Sigmoid colon (tissue), 6 donors: ENCODE measurements at regions not wholly inside any gene's neighbourhood (a gene's known extent, or its start where the extent isn't known, plus 50 kb on each side); places are given as distances from the start of the nearest gene placed in this dataset.

Experiments used
- DNase-seq: peaks from one replicate; pipeline ENCODE4 v3.0.0-alpha.2; 2019
- H3K27ac ChIP-seq, 4 donors: fragments of 200-600 bp; sonication (generic); one replicate each; pipeline ENCODE4 v1.5.1; 2016 to 2019; ENCODE audit warnings: mild to moderate bottlenecking in 1 of 4
- H3K27me3 ChIP-seq, 3 donors: fragments of 200-600 bp; sonication (generic); one replicate each; pipeline ENCODE4 v1.5.1; 2019; ENCODE audit warnings: mild to moderate bottlenecking in 1 of 3
- H3K36me3 ChIP-seq, 4 donors: fragments of 200-600 bp; sonication (generic); one replicate each; pipeline ENCODE4 v1.5.1; 2016 to 2019
- H3K4me1 ChIP-seq, 4 donors: fragments of 200-600 bp; sonication (generic); one replicate each; pipeline ENCODE4 v1.5.1; 2017 to 2019
- H3K4me3 ChIP-seq, 4 donors: fragments of 200-600 bp; sonication (generic); one replicate each; pipeline ENCODE4 v1.5.1; 2017 to 2019; ENCODE audit warnings: mild to moderate bottlenecking in 2 of 4, moderate library complexity in 1 of 4
- H3K9me3 ChIP-seq, 4 donors: fragments of 200-600 bp in 3 of 4; sonication (generic) in 3 of 4; one replicate each; pipeline versions ENCODE4 v1.5.1 to v1.6.1; 2013 to 2019
- CTCF ChIP-seq, 4 experiments: fragments of 450-650 bp in 3 of 4; fragments of 200-600 bp in 1 of 4; IDR thresholded peaks; one replicate each; pipeline ENCODE4 v1.5.1; 2016 to 2019; ENCODE audit warnings: antibody characterized with exemption in 4 of 4, mild to moderate bottlenecking in 3 of 4, moderate library complexity in 2 of 4
- EP300 ChIP-seq, 4 donors: sonication (generic); formaldehyde crosslinking; IDR thresholded peaks; one replicate each; pipeline ENCODE4 v1.6.1; 2017; ENCODE audit warnings: antibody characterized with exemption in 4 of 4
- POLR2A ChIP-seq, 2 donors: fragments of 450-650 bp; IDR thresholded peaks; one replicate each; pipeline ENCODE4 v1.6.1; 2016; ENCODE audit warnings: antibody characterized with exemption in 2 of 2, mild to moderate bottlenecking in 2 of 2, moderate library complexity in 2 of 2
- POLR2AphosphoS5 ChIP-seq, 4 donors: sonication (generic); formaldehyde crosslinking; IDR thresholded peaks; one replicate each; pipeline ENCODE4 v1.6.1; 2017; ENCODE audit warnings: antibody characterized with exemption in 4 of 4
- WGBS, 2 donors: extraction: QIAGEN DNeasy Blood & Tissue Kit; methylation state at CpG; one replicate each; pipeline ENCODE4 v1.1.7; 2013; 5-methylcytosine and 5-hydroxymethylcytosine counted together
- intact Hi-C: fragments of 100-400 bp; cut with DNase I; formaldehyde crosslinking; loops from one replicate; pipeline ENCODE4 v1.15.1; 2023
- donor health status: healthy with polysubstance abuse.
- donor health status: healthy.

- Histone ChIP-seq H3K4me1 (no peaks in the 10 kb centered on the region), H3K36me3 (no peaks in the 10 kb centered on the region), H3K4me3 (no peak overlapping the region), H3K9me3 (no peaks in the 10 kb centered on the region), H3K27me3 (no peaks in the 10 kb centered on the region), H3K27ac (no peak overlapping the region)
- DNase-seq, result no peak
- intact Hi-C loops, result no loop called here
- TF ChIP-seq POLR2AphosphoS5 (IDR thresholded peaks at IDR 0.05) (no peak), EP300 (IDR thresholded peaks at IDR 0.05) (no peak), CTCF (IDR thresholded peaks at IDR 0.05) (no peak), POLR2A (IDR thresholded peaks at IDR 0.05) (no peak)
- WGBS, 2 donors, result 80 to 87% methylated on average over 4 of the region's 4 CpGs
These were observed 656.9 kb downstream of the NTRK3 start for GRCh38 chr15:87599616-87600015.

GRCh38 chr15:87597346-87598052 lies 659.0 kb downstream of the NTRK3 start:
- WGBS, 2 donors, result 36 to 61% methylated on average over 2 of the region's 2 CpGs
- Histone ChIP-seq H3K9me3 (no peaks in the 10 kb centered on the region), H3K27me3 (no peaks in the 10 kb centered on the region), H3K36me3 (no peaks in the 10 kb centered on the region), H3K27ac (no peak overlapping the region), H3K4me1 (no peaks in the 10 kb centered on the region), H3K4me3 (no peak overlapping the region)
- no peak for DNase-seq
- intact Hi-C loops, result no loop called here
- TF ChIP-seq CTCF (IDR thresholded peaks at IDR 0.05), result no peak
- TF ChIP-seq EP300 (IDR thresholded peaks at IDR 0.05), result no peak
- TF ChIP-seq POLR2AphosphoS5 (IDR thresholded peaks at IDR 0.05), result no peak
- no peak for TF ChIP-seq POLR2A (IDR thresholded peaks at IDR 0.05)

GRCh38 chr15:87591582-87591981 lies 665.0 kb downstream of the NTRK3 start:
- no peak overlapping the region for H3K4me3 ChIP-seq
- no peaks in the 10 kb centered on the region for H3K27me3 ChIP-seq
- no peak for TF ChIP-seq POLR2A (IDR thresholded peaks at IDR 0.05)
- TF ChIP-seq EP300 (IDR thresholded peaks at IDR 0.05), result no peak
- no peak for TF ChIP-seq POLR2AphosphoS5 (IDR thresholded peaks at IDR 0.05)
- no peak for TF ChIP-seq CTCF (IDR thresholded peaks at IDR 0.05)
- intact Hi-C loops, result no loop called here
- H3K36me3 ChIP-seq, result no peaks in the 10 kb centered on the region
- no peaks in the 10 kb centered on the region for H3K4me1 ChIP-seq
- no peaks in the 10 kb centered on the region for H3K9me3 ChIP-seq
- H3K27ac ChIP-seq, result no peak overlapping the region
- WGBS, 2 donors, result 70 to 80% methylated on average over 2 of the region's 2 CpGs
- no peak for DNase-seq

GRCh38 chr15:87591042-87591441 lies 665.5 kb downstream of the NTRK3 start:
- 71 to 79% methylated on average over 1 of the region's 1 CpG for WGBS, 2 donors
- TF ChIP-seq POLR2A (IDR thresholded peaks at IDR 0.05), result no peak
- no peak for TF ChIP-seq CTCF (IDR thresholded peaks at IDR 0.05)
- TF ChIP-seq POLR2AphosphoS5 (IDR thresholded peaks at IDR 0.05), result no peak
- TF ChIP-seq EP300 (IDR thresholded peaks at IDR 0.05), result no peak
- H3K36me3 ChIP-seq, result no peaks in the 10 kb centered on the region
- no peaks in the 10 kb centered on the region for H3K27me3 ChIP-seq
- intact Hi-C loops, result no loop called here
- no peaks in the 10 kb centered on the region for H3K9me3 ChIP-seq
- no peaks in the 10 kb centered on the region for H3K4me1 ChIP-seq
- no peak for DNase-seq
- H3K27ac ChIP-seq, result no peak overlapping the region
- H3K4me3 ChIP-seq, result no peak overlapping the region

- Histone ChIP-seq H3K36me3 (no peaks in the 10 kb centered on the region), H3K27ac (no peak overlapping the region), H3K9me3 (no peaks in the 10 kb centered on the region), H3K4me3 (no peak overlapping the region), H3K4me1 (no peaks in the 10 kb centered on the region), H3K27me3 (no peaks in the 10 kb centered on the region)
- WGBS, 2 donors, result 44 to 51% methylated on average over 2 of the region's 2 CpGs
- no peak for DNase-seq
- TF ChIP-seq CTCF (IDR thresholded peaks at IDR 0.05), result no peak
- no peak for TF ChIP-seq POLR2AphosphoS5 (IDR thresholded peaks at IDR 0.05)
- TF ChIP-seq POLR2A (IDR thresholded peaks at IDR 0.05), result no peak
- TF ChIP-seq EP300 (IDR thresholded peaks at IDR 0.05), result no peak
- intact Hi-C loops, result no loop called here
These were observed 667.4 kb downstream of the NTRK3 start for GRCh38 chr15:87589134-87589533.
